B cell (primary cell): ENCODE measurements at regions not wholly inside any gene's neighbourhood (a gene's known extent, or its start where the extent isn't known, plus 50 kb on each side); places are given as distances from the start of the nearest gene placed in this dataset.
"Not testable (repeated sequence)": the region's sequence is repeated elsewhere in the genome, so short reads cannot be mapped to it uniquely, and the experiment has no call there.

Experiments used
- ATAC-seq: fragments of 200-7000 bp; cut with Tn5 transposase; one replicate; pipeline ENCODE4 v1.10.0; 2021; ENCODE audit warnings: low read depth, mild to moderate bottlenecking, moderate number of reproducible peaks, moderate library complexity
- CTCF ChIA-PET: fragments of 350-600 bp; sonication (Branson Sonifier 250); formaldehyde crosslinking; loops from one replicate; lab custom pipeline; 2021; ENCODE audit warnings: antibody characterized with exemption, inconsistent platforms; lab: Charles Lee
- POLR2A ChIA-PET: fragments of 350-600 bp; sonication (Branson Sonifier 250); formaldehyde crosslinking; loops from one replicate; lab custom pipeline; 2021; ENCODE audit warnings: antibody characterized with exemption; lab: Charles Lee
- DNase-seq: peaks from one replicate; pipeline ENCODE4 v3.0.0; 2013
- H2AFZ ChIP-seq: 2 replicates; pipeline ENCODE4 v1.6.1; 2012; ENCODE audit warnings: mild to moderate bottlenecking, low read depth, low read length; ENCODE audit not compliant: insufficient read depth, poor library complexity, severe bottlenecking
- H3K27ac ChIP-seq, 2 donors: 1 replicate in 1 of 2; 2 replicates in 1 of 2; pipeline ENCODE4 v1.5.1; 2012 to 2013; ENCODE audit warnings: low read length in 2 of 2, mild to moderate bottlenecking in 2 of 2, moderate library complexity in 1 of 2
- H3K27me3 ChIP-seq, 4 experiments: fragments of 200-600 bp in 1 of 4; sonication (generic) in 1 of 4; replicated peaks in 1 of 4; 1 replicate in 2 of 4; 2 replicates in 2 of 4; pipeline versions ENCODE4 v1.6.1 to v1.7.0; 2013 to 2016; ENCODE audit warnings: low read length in 3 of 4, mild to moderate bottlenecking in 2 of 4, mixed read lengths in 1 of 4, moderate library complexity in 1 of 4; ENCODE audit not compliant: insufficient read depth in 4 of 4, control insufficient read depth in 3 of 4; ENCODE audit errors: control extremely low read depth in 1 of 4
- H3K36me3 ChIP-seq, 2 experiments: replicated peaks in 1 of 2; 1 replicate in 1 of 2; 2 replicates in 1 of 2; pipeline versions ENCODE4 v1.6.1 to v1.7.1; 2013; ENCODE audit warnings: low read length in 1 of 2; ENCODE audit not compliant: insufficient read depth in 2 of 2, control insufficient read depth in 1 of 2; ENCODE audit errors: control extremely low read depth in 1 of 2, extremely low read depth in 1 of 2
- H3K4me1 ChIP-seq, 2 donors: fragments of 200-600 bp in 1 of 2; sonication (generic) in 1 of 2; 1 replicate in 1 of 2; 2 replicates in 1 of 2; pipeline versions ENCODE4 v1.5.1 to v1.6.1; 2013 to 2017; ENCODE audit warnings: low read length in 2 of 2; ENCODE audit not compliant: control insufficient read depth in 2 of 2, insufficient read depth in 2 of 2
- H3K4me2 ChIP-seq: replicated peaks from 2 replicates; pipeline ENCODE3; 2012; ENCODE audit warnings: mild to moderate bottlenecking, low read depth, low read length; ENCODE audit not compliant: poor library complexity, severe bottlenecking
- H3K4me3 ChIP-seq, 5 experiments: fragments of 200-600 bp in 1 of 5; sonication (generic) in 1 of 5; 1 replicate in 3 of 5; 2 replicates in 2 of 5; pipeline versions ENCODE4 v1.5.1 to v1.7.0; 2011 to 2016; ENCODE audit warnings: low read length in 4 of 5, mild to moderate bottlenecking in 4 of 5, low read depth in 2 of 5, control low read depth in 1 of 5, moderate library complexity in 1 of 5; ENCODE audit not compliant: insufficient read depth in 1 of 5; ENCODE audit errors: control extremely low read depth in 1 of 5, extremely low read depth in 1 of 5
- H3K79me2 ChIP-seq: fragments of 200-600 bp; sonication (generic); one replicate; pipeline ENCODE4 v1.6.0; 2016; ENCODE audit warnings: low read length; ENCODE audit not compliant: control insufficient read depth, insufficient read depth
- H3K9ac ChIP-seq: fragments of 200-600 bp; sonication (generic); 2 replicates; pipeline ENCODE4 v1.6.1; 2017; ENCODE audit warnings: mild to moderate bottlenecking, low read length, moderate library complexity
- H3K9me3 ChIP-seq, 3 donors: one replicate each; pipeline versions ENCODE4 v1.6.1 to v1.7.1; 2013; ENCODE audit warnings: low read length in 2 of 3; ENCODE audit not compliant: control insufficient read depth in 2 of 3, insufficient read depth in 1 of 3; ENCODE audit errors: control extremely low read depth in 1 of 3
- H4K20me1 ChIP-seq: 2 replicates; pipeline ENCODE4 v1.6.0; 2012; ENCODE audit warnings: mild to moderate bottlenecking, low read length; ENCODE audit not compliant: insufficient read depth, control insufficient read depth, poor library complexity, severe bottlenecking
- H3K27ac Mint-ChIP-seq: one replicate; pipeline ENCODE4 v1.8.0; 2021; ENCODE audit warnings: mixed read lengths
- H3K27me3 Mint-ChIP-seq: one replicate; pipeline ENCODE4 v1.8.0; 2021; ENCODE audit warnings: mixed read lengths
- H3K4me1 Mint-ChIP-seq: one replicate; pipeline ENCODE4 v1.8.0; 2021; ENCODE audit warnings: mixed read lengths
- H3K4me3 Mint-ChIP-seq: one replicate; pipeline ENCODE4 v1.8.0; 2021; ENCODE audit warnings: mixed read lengths
- H3K9me3 Mint-ChIP-seq: one replicate; pipeline ENCODE4 v1.8.0; 2022; ENCODE audit warnings: mixed read lengths; ENCODE audit not compliant: insufficient read depth
- EZH2 ChIP-seq: IDR thresholded peaks from 2 replicates; pipeline ENCODE4 v1.6.1; 2012; ENCODE audit warnings: borderline replicate concordance, low read depth, mild to moderate bottlenecking, moderate library complexity, low read length; ENCODE audit not compliant: insufficient read depth, poor library complexity, severe bottlenecking
- WGBS: methylation state at CpG from one replicate; pipeline ENCODE4 v1.1.5; 2013; ENCODE audit warnings: missing lambda C conversion rate; ENCODE audit not compliant: insufficient coverage; 5-methylcytosine and 5-hydroxymethylcytosine counted together
- intact Hi-C: fragments of 100-400 bp; cut with micrococcal nuclease; formaldehyde crosslinking; loops from one replicate; pipeline ENCODE4 v1.10.0; 2022

DNA sequence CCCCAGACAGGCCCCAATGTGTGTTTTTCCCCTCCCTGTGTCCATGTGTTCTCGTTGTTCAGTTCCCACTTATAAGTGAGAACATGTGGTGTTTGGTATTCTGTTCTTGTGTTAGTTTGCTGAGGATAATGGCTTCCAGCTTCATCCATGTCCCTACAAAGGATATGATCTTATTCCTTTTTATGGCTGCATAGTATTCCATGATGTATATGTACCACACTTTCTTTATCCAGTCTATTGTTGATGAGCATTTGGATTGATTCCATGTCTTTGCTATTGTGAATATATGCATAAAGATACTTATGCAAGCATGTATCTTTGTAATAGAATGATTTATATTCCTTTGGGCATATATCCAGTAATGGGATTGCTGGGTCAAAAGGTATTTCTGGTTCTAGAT, 125.3 kb downstream of the GATA3 start:
- H3K27me3 ChIP-seq, H3K9ac ChIP-seq, H3K27ac Mint-ChIP-seq, H3K9me3 ChIP-seq, H3K27me3 Mint-ChIP-seq, intact Hi-C loops, H3K4me3 Mint-ChIP-seq, H4K20me1 ChIP-seq, H3K9me3 Mint-ChIP-seq, H2AFZ ChIP-seq, CTCF ChIA-PET, H3K4me3 ChIP-seq, H3K36me3 ChIP-seq, H3K4me1 Mint-ChIP-seq, H3K4me2 ChIP-seq, H3K79me2 ChIP-seq, ATAC-seq, H3K4me1 ChIP-seq, POLR2A ChIA-PET, DNase-seq, H3K27ac ChIP-seq: not testable (repeated sequence)
- WGBS = no CpG with 5 or more reads among the region's 1 CpG

DNA sequence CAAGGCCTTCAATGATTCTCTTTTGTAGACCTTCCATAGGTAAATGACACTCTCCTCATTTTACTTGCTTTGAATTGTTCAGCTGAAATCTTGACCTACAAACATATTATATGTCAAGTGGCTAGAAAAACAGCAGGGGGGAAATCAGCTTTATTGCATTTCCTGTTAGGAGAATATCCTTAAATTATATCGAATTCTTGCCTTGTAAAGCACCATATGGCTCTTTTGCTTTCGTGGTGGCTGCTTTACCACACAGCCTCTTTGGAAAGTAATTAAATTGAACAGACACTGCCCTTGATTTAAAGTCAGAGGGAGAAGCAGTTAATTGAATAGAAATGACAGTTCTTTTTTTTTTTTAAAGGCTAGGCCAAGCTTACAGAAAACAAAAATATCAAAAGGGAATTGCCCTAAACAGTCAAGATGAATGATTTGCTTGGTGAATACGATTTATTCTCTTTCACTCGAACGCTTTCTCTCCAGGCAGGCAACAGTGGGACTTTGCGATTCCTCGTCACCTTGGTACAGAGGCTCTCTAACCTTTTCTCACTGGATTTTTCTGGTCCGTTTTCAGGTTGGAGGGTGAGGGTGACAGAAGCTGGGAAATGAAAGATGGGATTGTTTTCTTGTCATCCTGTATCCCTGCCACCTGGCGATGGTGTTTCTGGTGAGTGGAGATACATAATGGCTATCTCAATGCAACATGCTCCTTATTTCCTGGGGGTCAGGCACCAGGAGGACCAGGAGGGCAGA, 126.0 kb downstream of the GATA3 start:
- no peak for DNase-seq
- ChIA-PET POLR2A (no interaction called here), CTCF (no interaction called here)
- H3K4me2 ChIP-seq = no peak overlapping the region
- Mint-ChIP-seq H3K27me3 (peaks cover 3% of the 10 kb centered on the region), H3K4me1 (no peaks in the 10 kb centered on the region), H3K9me3 (peaks cover 3% of the 10 kb centered on the region), H3K4me3 (no peak overlapping the region), H3K27ac (no peak overlapping the region)
- ATAC-seq = no peak
- TF ChIP-seq EZH2 = no peak
- no peaks in the 10 kb centered on the region for H3K4me1 ChIP-seq
- H3K9ac ChIP-seq = no peak overlapping the region
- H3K36me3 ChIP-seq = no peaks in the 10 kb centered on the region
- no peaks in the 10 kb centered on the region for H3K79me2 ChIP-seq
- no peaks in the 10 kb centered on the region for H3K9me3 ChIP-seq
- intact Hi-C loops = no loop called here
- no peak overlapping the region for H3K4me3 ChIP-seq
- no peaks in the 10 kb centered on the region for H3K27me3 ChIP-seq
- H2AFZ ChIP-seq = no peak overlapping the region
- WGBS = 90% methylated on average over 9 of the region's 9 CpGs
- H3K27ac ChIP-seq = no peak overlapping the region
- no peaks in the 10 kb centered on the region for H4K20me1 ChIP-seq
